HUDEP-2 (cell line): ENCODE measurements at regions not wholly inside any gene's neighbourhood (a gene's known extent, or its start where the extent isn't known, plus 50 kb on each side); places are given as distances from the start of the nearest gene placed in this dataset.
A peak's percentile ranks its signal among the peaks of the same experiment; 100 is the strongest.
"Not testable (repeated sequence)": the region's sequence is repeated elsewhere in the genome, so short reads cannot be mapped to it uniquely, and the experiment has no call there.

Experiments
- DNase-seq, 76 experiments: peaks; one replicate each; lab custom pipeline; 2025; ENCODE audit not compliant: unreplicated experiment in 76 of 76; lab: John Stamatoyannopoulos, UW

GRCh38 chr4:183044924-183045640, 54.0 kb upstream of the WWC2 start:
- DNase-seq = not testable (repeated sequence)

- no peak for DNase-seq
Measured at GRCh38 chr4:183038436-183038835, 60.6 kb upstream of the WWC2 start.

- DNase-seq = no peak
Measured at GRCh38 chr4:183035726-183036415, 63.2 kb upstream of the WWC2 start.

- DNase-seq = no peak
Measured at GRCh38 chr4:183035256-183035655, 63.8 kb upstream of the WWC2 start.

- peak in 1 of 76 experiments; percentile 3 for DNase-seq
Measured at GRCh38 chr4:183030823-183031222, 68.2 kb upstream of the WWC2 start.

- peak in 1 of 76 experiments; percentile 15 for DNase-seq
Measured at GRCh38 chr4:183030309-183030708, 68.7 kb upstream of the WWC2 start.

- peak in 4 of 76 experiments; percentile 2 to 10 (median 5) for DNase-seq
Measured at GRCh38 chr4:183029365-183029764, 69.7 kb upstream of the WWC2 start.

- no peak for DNase-seq
Measured at GRCh38 chr4:183026701-183027100, 72.4 kb upstream of the WWC2 start.

GRCh38 chr4:183022617-183023016, 76.4 kb upstream of the WWC2 start:
- no peak for DNase-seq

GRCh38 chr4:183017962-183018361, 81.1 kb upstream of the WWC2 start:
- DNase-seq = no peak

GRCh38 chr4:183014361-183015084, 84.5 kb upstream of the WWC2 start:
- no peak for DNase-seq

- no peak for DNase-seq
Measured at GRCh38 chr4:183013730-183014002, 85.4 kb upstream of the WWC2 start.

- no peak for DNase-seq
Measured at GRCh38 chr4:183012879-183013729, 86.0 kb upstream of the WWC2 start.

GRCh38 chr4:183011213-183011907, 87.7 kb upstream of the WWC2 start:
- no peak for DNase-seq

- DNase-seq = no peak
Measured at GRCh38 chr4:183008492-183008891, 90.6 kb upstream of the WWC2 start.

- DNase-seq = not testable (repeated sequence)
Measured at GRCh38 chr4:183004370-183004769, 87.2 kb upstream of the DCTD start.

GRCh38 chr4:182994171-182994570, 77.0 kb upstream of the DCTD start:
- DNase-seq = no peak

GRCh38 chr4:182978152-182978827, 61.1 kb upstream of the DCTD start:
- DNase-seq = no peak

- peak in 51 of 76 experiments; percentile 1 to 85 (median 54) for DNase-seq
Measured at GRCh38 chr4:182975806-182976205, 58.6 kb upstream of the DCTD start.

GRCh38 chr4:182973941-182974340, 56.8 kb upstream of the DCTD start:
- no peak for DNase-seq
